SK-MEL-5 (cell line): ENCODE measurements at regions not wholly inside any gene's neighbourhood (a gene's known extent, or its start where the extent isn't known, plus 50 kb on each side); places are given as distances from the start of the nearest gene placed in this dataset.
"Not testable (repeated sequence)": the region's sequence is repeated elsewhere in the genome, so short reads cannot be mapped to it uniquely, and the experiment has no call there.

ENCODE experiments used
- DNase-seq: peaks from one replicate; pipeline ENCODE4 v3.0.0-alpha.2; 2016; ENCODE audit warnings: low read depth, low spot score
- in situ Hi-C: cut with HindIII; loops from 2 replicates; pipeline ENCODE4 v1.10.0; 2016; ENCODE audit warnings: low sequenced_read_pairs, high pct_unique_total_duplicates, low pct_unique_long_range_greater_than_20kb

DNA sequence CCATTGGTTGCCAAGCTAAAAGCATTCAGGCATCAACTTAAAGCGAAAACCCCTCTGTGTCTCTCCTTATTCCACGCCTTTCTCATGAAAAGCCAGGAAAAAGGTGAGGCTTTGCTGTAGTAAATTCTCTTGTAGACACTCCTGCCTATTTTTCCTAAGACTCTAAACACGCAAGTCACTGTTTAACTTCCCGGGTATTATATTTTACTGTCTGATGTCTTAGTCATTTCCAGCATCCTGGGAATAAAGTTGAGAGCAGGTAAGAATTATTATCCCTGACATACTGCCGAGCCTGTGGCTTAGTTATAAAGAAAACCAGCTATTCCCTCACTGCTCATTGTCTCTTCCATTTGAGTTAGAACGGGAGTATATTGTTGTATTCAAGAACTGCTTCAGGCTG lies 112.4 kb upstream of the GATA6 start:
- no peak for DNase-seq
- in situ Hi-C loops = no loop called here

DNA sequence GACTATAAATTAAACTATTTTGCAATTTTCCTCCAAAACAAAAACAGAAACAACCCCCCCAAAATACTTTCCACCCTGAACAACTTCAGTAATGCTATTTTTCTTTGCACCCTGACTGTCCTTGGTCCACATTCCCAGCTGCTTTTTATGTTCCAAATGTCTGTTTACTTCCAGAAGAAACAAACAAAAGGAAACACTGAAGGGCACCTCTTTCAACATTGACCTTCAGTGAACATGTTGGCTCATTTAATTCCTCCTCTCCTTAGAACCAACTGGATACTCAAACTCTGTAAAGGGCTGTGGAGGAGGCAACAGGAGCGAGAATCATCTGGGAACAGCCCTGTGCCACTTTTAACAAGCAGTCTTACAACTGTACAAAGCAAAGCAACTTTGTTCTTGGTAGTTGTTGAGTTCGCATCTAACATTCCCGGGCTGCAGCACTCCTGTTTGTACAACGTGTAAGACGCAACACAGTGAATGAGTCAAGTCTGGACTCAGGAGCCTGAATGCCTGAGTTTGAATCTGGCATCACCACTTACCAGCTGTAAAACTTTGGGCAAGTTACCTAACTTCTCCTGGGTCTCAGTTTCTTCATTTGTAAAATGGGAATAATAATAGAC lies 111.4 kb upstream of the GATA6 start:
- in situ Hi-C loops = no loop called here

DNA sequence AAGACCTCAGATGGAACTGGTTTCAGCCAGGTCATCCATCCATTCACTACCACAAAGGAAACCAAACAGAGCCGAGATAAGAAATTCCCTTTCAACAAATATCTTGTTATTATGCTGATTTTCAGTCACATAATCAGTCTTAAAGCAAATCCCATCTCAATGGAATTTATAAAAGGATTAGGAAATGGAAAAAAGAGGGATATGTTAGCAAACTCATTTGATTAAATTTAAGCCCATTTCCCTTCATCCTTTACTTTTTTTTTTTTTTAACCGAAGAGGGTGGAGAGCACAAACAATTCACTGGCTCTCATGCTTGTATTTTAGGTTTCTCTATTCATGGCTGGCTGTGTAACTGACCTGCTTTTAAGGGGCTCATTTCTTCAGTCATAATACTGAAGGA lies 109.0 kb upstream of the GATA6 start:
- DNase-seq = no peak
- in situ Hi-C loops = no loop called here

More for the DNA sequence above, 111.4 kb upstream of the GATA6 start:
- no peak for DNase-seq

DNA sequence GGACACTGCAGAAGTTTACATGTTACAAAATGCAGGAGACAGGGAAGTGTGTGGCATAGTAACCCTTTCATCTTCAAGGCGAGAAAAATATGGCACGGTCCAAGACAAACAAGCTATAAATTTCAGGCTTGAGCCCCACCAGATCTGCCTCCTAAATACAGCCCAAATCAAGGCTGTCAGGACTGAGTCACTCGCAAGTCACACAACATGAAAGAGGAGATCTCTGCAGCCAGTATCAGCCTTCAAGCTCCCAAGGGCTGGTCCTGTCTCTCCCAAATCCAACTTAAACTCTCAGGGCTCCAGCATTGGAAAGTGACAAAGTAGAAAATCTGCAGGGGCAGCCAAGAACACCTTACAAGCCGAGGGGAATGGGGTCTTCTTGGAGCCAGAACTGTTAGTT lies 106.3 kb upstream of the GATA6 start:
- no peak for DNase-seq
- in situ Hi-C loops = no loop called here

DNA sequence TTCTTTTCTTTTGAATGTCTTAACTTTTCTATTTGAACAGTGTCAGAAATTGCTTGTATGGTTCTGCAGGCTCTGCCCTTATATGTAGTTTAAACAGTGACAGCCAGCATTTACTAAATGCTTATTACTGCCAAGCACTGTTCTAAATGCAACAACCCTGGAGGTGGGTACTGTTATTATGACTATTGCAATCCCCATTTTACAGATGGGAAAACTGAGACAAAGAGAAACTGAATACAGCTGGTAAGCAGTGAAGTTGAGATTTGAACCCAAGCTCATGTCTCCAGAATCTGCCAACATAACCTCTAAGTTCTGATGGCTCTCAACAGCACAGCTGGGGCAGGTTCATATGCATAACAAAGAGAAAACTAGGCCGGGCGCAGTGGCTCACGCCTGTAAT lies 105.7 kb upstream of the GATA6 start:
- in situ Hi-C loops = no loop called here
- DNase-seq = no peak

DNA sequence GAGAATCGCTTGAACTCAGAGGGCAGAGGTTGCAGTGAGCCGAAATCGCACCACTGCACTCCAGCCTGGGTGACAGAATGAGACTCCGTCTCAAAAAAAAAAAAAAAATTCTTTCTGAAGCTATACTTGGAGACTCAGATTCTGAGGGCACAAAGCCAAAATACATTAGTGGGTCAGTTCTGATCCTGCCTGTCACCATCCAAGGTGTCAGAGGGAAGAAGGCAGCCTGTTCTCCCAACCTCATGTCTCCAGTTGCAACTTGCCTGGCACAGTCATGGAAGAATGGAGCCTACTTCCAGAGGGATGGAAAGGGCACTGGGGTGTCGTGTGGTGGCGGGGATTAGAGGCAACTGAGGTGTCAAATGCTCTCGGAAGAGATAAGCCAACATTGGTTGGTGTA lies 104.8 kb upstream of the GATA6 start:
- DNase-seq = no peak
- in situ Hi-C loops = no loop called here

DNA sequence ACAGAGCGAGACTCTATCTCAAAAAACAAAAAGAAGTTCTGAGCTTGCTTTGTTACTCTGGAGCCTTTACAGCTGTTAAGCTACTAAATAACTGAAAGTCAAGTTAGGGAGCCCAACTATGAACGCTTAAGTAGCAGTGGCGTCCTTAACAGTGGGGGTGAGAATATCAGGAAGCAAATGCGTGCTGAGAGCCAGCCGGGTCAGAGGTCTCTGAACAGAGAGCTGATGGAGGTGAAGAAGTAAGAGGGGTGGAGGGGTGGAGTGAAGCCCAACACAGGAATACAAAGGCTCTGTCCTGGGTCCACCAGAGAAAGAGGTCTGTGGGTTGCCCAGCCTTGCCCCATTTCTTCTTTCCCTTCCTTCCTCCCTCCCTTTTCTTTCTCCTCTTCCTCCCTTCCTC lies 104.1 kb upstream of the GATA6 start:
- in situ Hi-C loops = no loop called here
- DNase-seq = no peak

DNA sequence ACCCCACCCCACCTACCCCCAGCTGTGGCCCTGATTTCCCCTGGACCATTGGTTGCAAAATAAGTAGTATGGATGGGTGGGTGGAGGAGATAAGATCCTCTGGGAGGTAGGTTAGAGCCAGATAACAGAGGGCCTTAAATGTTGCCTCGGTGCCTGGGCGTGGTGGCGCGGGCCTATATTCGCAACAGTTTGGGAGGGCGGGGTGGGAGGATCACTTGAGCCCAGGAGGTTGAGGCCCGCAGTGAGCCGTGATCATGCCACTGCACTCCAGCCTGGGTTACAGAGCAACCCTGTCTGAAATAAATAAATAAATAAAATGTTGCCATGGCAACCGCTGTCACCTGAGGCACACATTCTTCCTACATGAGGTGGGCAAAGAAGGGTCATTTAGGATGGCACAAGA lies 103.3 kb upstream of the GATA6 start:
- in situ Hi-C loops = no loop called here
- no peak for DNase-seq

DNA sequence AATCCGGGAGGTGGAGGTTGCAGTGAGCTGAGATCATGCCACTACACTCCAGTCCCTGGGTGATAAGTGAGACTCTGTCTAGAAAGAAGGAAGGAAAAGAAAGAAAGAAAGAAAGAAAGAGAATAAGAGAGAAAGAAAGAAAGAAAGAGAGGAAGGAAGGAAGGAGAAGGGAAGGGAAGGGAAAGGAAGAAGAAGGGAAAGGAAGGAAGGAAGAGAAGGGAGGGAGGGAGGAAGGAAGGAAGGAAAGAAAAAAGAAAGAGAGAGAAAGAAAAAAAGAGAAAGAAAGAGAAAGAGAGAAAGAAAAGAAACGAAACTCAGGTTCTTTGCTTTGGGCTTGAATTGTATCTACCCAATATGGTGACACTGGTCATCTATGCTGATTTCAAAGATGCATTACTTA lies 102.3 kb upstream of the GATA6 start:
- in situ Hi-C loops = no loop called here
- DNase-seq = no peak

DNA sequence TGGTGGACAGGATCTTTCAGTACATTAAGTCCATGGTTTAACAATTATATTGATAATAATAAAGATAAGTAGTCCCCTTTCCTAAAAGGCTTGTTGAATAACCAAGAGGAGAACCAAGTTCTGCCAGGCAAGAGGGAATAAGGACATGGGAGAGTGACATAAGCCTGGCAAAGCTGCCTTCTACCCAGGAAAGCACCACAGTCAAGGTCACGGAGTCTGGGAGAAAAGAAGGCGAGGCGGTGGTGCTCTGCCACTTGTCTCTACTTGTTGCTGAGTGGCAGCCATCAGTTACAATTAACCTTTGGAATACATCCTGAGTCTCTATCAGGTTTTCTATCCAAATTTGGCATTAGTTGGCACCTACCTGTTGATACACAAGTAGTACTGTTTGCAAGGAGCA lies 101.7 kb upstream of the GATA6 start:
- in situ Hi-C loops = no loop called here
- no peak for DNase-seq

DNA sequence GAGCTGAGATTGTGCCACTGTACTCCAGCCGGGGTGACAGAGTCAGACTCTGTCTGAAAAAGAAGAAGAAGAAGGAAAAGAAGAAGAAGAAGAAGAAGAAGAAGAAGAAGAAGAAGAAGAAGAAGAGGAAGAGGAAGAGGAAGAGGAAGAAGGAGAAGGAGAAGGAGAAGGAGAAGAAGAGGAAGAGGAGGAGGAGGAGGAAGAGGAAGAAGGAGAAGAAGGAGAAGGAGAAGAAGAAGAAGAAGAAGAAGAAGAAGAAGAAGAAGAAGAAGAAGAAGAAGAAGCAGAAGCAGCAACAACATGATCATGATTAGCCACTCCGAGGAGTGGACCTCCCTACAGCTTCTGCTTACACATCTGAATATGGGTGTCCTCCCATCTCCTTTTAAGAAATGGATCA lies 100.6 kb upstream of the GATA6 start:
- in situ Hi-C loops, DNase-seq: not testable (repeated sequence)

DNA sequence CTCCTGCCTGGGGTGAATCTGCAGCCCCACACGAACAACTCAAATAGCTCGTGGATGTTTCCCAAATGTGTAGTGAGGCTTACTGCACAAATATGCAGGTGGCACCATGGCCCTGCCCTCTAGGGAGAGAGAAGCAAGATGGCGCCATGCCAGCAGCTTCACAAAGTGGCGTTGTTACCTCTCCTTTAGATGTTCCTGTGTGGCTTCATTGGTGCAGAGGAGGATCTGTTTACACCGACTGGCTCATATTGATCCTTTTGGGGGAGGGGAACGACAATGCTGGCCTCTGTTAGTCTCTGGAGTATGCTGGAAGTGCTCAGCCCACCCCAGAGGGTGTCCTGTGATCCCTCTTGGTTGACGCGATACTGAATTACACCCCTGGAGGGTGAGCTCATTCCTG lies 99.5 kb upstream of the GATA6 start:
- DNase-seq = no peak
- in situ Hi-C loops = no loop called here

DNA sequence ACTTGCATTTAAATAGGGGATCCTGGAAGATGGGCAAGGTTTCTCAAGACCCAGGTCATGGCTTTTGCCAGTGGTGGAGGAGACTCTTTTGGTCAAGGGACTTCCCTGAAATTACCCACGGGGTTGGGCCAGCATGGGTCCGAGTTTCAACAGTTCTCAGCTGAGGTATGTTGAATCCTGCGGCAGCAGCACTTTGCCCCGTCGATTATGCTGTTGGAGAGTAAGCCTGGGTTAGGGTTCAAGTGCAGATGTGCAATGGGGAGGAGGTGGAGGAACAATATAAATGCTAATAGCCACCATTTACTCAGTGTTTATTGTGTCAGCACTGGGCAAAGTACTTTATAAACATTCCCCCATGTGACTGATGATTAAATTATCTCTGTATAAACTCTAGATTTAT lies 96.0 kb upstream of the GATA6 start:
- in situ Hi-C loops = no loop called here
- no peak for DNase-seq

DNA sequence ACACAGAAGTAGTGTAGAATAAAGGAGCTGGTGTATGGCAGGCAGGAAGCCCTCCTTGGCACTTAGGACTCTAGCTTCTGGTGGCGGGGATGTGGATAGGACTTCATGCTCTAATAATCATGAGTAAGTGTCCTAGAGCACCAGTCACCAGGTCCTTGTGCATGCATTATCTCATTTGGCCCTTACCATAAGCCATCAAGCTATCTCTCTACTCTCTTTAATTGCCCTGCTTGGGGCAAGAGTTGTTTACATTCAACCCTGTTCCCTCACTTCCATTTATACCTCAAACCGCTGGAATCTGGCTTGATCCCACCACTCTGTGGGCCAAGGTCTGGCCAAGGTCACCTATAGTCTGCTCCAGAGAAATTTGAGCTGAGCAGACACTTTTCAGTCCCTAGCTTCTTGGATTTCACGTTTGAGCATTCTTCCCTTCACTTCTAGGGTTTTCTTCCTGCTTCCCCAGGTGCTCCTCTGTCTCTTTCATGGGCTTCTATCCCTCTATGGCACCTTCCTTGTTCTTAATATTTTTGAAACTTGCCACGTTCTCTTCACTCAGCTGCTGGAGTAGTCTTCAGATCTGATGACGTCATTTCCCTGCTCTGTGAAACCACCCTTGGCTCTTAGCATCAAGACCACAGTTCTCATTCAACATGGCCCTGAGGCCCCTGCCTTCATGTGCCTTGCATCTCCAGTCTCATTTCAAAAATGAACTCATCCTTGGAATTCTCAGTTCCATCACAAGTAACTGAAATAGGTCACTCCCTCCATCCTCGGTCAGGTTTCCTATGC lies 94.9 kb upstream of the GATA6 start:
- DNase-seq = no peak
- in situ Hi-C loops = no loop called here

DNA sequence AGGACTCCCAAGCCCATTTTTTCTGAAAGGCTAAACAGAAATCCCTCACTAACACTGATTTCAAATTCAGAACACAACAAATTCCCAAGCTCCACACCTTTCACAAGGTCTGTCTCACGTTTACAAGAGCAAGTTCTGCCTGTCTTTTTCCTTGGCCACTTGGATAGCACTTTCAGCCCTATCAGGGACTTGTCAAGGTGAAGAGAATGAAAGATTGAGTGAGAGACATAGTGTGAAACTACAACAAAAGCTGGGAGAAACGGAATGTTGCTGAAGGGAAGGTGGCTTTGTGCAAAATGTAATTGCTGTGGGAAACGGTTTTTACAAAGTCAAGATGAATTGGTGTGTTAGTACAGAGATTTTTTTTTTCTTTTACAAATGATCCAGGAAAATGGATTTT lies 89.4 kb upstream of the GATA6 start:
- DNase-seq = no peak
- in situ Hi-C loops = no loop called here

DNA sequence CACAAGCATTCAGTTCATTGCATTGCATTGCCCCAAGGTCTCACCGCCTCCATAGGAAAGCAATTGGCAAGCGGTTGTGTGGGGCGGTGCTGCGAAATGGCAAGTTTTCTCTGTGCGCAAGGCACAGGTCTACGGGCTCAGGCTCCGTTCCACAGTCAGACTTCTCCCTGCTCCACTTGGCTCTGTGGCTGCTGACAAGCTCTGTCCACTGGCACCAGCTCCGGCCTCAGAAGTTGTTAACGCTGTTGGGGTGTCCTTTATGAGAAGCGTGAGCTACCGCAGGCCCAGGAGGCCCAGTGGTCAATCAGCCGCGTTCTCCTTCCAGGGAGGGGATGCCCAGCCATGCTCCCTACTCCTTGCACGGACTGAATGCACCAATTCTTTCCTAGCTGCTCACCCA lies 87.0 kb upstream of the GATA6 start:
- in situ Hi-C loops = no loop called here
- no peak for DNase-seq

DNA sequence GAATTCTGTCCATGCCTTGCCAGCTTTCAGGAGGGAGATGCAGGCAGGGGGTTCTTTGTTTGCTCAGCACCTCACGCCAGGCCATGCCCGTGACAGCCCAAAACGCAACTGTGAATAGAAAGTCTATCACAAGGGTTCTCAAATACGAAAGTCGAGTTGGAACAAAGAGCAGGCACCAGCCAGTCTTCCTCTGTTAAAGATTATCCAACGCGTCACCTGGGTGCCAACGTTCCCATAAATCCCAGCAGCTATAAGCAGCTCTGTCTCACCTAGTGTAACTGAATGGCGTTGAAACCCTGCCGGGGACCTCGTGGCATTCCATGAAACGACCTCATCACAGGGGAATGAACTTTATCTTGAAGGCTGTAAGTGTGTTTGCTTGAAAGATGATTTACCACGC lies 84.8 kb upstream of the GATA6 start:
- DNase-seq = no peak
- in situ Hi-C loops = no loop called here

DNA sequence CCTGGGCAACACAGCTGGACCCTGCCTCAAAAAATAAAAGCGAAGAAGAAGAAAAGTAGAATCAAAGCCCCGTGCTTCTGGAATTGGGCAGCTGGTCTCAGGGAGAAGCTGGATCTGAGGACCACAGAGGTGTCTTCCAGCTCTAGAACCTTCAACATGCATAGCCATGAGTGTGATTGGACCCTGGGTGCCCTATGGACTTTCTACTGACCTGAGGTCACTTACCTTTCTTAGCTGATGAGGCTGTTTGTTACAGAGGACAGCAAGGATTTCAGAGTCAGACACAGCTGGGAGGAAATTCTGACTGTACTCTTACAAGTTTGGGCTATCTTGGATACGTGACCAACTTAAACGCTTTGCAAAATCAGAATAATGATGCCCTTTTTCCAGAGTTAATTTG lies 82.4 kb upstream of the GATA6 start:
- in situ Hi-C loops = no loop called here
- DNase-seq = no peak

DNA sequence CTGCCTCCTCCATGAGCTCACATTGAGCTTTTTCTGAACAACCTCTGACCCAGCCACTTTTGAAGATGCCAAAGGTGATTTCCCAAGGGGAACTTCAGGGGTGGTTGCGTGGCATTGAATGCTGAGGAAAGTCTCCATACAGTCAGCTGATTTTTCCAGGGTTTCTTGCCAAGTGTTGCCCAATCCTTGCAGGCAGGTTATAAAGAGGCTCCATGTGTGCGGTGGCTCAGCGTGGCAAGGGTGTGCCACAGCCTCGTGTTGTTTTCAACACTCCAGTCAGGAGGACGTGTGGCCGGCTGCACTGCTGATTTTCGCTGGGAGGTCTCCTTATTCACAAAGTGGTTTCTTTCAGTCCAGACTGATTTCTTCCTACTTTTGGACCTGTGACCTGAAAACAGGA lies 81.4 kb upstream of the GATA6 start:
- no peak for DNase-seq
- in situ Hi-C loops = no loop called here
